ENCODE measurements at regions not wholly inside any gene's neighbourhood (a gene's known extent, or its start where the extent isn't known, plus 50 kb on each side); places are given as distances from the start of the nearest gene placed in this dataset.

DNA sequence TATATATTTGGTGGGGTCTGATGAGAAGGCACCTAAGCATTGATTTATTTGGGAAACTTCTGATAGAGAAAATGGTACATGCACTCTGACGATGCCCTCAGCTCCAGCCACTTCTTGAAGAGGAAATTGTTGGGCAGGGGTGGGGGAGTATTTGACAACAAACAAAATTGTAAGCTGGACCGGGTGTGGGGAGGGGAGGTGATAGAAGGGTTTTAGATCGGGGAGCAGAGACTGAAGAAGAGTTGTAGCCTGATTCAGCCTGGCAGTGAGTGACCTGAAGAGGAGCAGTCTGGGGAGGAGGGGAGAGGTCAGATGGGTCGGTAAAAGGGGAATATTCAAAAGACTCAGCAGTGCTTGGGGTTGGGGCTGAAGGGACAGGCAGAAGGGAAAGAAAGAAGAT lies 2284.7 kb downstream of the TP53TG3F start:
- no peaks in the 10 kb centered on the region for H3K36me3 ChIP-seq
- no peak overlapping the region for H3K4me3 ChIP-seq
- no peak overlapping the region for H3K27ac ChIP-seq
- H3K9me3 ChIP-seq, result no peaks in the 10 kb centered on the region
- TF ChIP-seq, protein P1, sequence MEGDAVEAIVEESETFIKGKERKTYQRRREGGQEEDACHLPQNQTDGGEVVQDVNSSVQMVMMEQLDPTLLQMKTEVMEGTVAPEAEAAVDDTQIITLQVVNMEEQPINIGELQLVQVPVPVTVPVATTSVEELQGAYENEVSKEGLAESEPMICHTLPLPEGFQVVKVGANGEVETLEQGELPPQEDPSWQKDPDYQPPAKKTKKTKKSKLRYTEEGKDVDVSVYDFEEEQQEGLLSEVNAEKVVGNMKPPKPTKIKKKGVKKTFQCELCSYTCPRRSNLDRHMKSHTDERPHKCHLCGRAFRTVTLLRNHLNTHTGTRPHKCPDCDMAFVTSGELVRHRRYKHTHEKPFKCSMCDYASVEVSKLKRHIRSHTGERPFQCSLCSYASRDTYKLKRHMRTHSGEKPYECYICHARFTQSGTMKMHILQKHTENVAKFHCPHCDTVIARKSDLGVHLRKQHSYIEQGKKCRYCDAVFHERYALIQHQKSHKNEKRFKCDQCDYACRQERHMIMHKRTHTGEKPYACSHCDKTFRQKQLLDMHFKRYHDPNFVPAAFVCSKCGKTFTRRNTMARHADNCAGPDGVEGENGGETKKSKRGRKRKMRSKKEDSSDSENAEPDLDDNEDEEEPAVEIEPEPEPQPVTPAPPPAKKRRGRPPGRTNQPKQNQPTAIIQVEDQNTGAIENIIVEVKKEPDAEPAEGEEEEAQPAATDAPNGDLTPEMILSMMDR (IDR thresholded peaks at IDR 0.05), result no peak
- no peak for TF ChIP-seq POLR2A (IDR thresholded peaks at IDR 0.05)
- ATAC-seq (no peak), DNase-seq (no peak)
- no peaks in the 10 kb centered on the region for H3K4me1 ChIP-seq
- intact Hi-C loops (cut with DNase I), result loop anchor here in 1 of 2 donors (10.0 kb wide), 1 partner anchor 51 kb away; no protein-coding TSS in a partner anchor
- H3K27me3 ChIP-seq, result no peaks in the 10 kb centered on the region
- 36% methylated on average over 4 of the region's 4 CpGs for WGBS (ENCODE audit: insufficient coverage, low coverage, low lambda C conversion rate, missing lambda C conversion rate)

DNA sequence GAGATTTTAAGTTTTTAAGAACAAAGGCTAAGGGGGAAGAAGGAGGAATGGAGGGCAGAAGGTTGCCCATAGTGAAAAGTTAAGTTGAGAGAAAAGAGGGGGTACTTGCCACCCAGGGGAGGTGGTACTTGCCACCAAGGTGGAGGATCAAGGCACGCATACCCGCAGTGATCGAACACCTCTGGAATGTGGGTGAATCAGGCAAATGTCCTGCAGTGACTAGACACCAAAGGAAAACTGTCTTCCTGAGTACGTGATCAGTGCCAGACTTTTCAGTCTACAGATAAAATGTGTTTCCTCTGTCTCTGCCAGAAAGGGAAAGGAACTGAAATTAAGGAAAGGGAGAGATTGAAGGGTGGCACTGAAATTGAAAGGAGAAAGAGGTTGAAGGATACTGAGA lies 2285.3 kb downstream of the TP53TG3F start:
- Histone ChIP-seq H3K36me3 (no peaks in the 10 kb centered on the region), H3K27ac (no peak overlapping the region), H3K9me3 (no peaks in the 10 kb centered on the region), H3K4me1 (no peaks in the 10 kb centered on the region), H3K4me3 (no peak overlapping the region), H3K27me3 (no peaks in the 10 kb centered on the region)
- ATAC-seq (no peak), DNase-seq (no peak)
- intact Hi-C loops (cut with DNase I), result loop anchor here in 1 of 2 donors (10.0 kb wide), 1 partner anchor 50 kb away; no protein-coding TSS in a partner anchor
- 43% methylated on average over 4 of the region's 4 CpGs for WGBS (ENCODE audit: insufficient coverage, low coverage, low lambda C conversion rate, missing lambda C conversion rate)
- TF ChIP-seq, protein P1 (IDR thresholded peaks at IDR 0.05), result no peak
- TF ChIP-seq POLR2A (IDR thresholded peaks at IDR 0.05), result no peak

DNA sequence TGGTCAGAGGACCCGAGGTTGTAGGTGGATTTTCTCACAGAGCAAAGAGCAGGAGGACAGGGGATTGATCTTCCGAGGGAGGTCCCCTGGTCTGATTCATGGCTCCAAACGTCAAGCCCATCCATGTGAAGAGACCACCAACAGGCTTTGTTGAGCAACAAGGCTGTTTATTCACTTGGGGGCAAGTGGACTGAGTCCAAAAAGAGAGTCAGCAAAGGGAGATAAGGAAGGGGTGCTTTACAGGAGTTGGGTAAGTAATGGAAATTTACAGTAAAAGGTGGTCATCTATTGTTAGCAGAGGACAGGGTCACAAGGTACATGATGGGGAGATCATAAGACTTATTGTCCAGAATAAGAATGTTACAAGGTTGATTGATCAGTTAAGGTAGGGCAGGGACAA lies 2285.8 kb downstream of the TP53TG3F start:
- WGBS (ENCODE audit: insufficient coverage, low coverage, low lambda C conversion rate, missing lambda C conversion rate), result 27% methylated on average over 3 of the region's 3 CpGs

DNA sequence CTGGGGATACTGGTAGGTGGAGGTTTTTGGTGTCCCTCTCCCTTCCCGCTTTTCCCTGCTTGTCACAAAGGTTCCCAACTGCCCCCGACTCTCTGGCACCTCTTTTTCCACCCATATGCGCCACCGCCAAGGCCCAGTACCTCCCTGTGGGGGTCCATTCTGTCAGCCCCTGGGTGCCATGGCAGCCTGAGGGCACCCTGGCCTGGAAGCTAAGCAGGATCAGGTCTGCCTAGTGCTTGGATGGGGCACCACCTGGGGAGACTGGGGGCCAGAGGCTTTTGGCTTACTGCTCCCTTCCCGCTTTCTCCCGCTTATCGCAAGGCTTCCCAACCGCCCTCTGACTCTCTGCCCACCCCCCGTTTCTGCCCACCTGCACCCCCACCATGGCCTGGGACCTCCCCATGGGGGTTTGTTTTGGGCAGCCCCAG lies 2286.4 kb downstream of the TP53TG3F start:
- no peaks in the 10 kb centered on the region for H3K4me1 ChIP-seq
- H3K36me3 ChIP-seq, result no peaks in the 10 kb centered on the region
- ATAC-seq, result no peak
- H3K9me3 ChIP-seq, result no peaks in the 10 kb centered on the region
- H3K27me3 ChIP-seq, result no peaks in the 10 kb centered on the region
- 75% methylated on average over 6 of the region's 9 CpGs for WGBS (ENCODE audit: insufficient coverage, low coverage, low lambda C conversion rate, missing lambda C conversion rate)
- peak in 1 of 3 donors; percentile 42 for DNase-seq
- H3K27ac ChIP-seq, result no peak overlapping the region
- TF ChIP-seq, protein P1 (IDR thresholded peaks at IDR 0.05), result no peak
- no peak for TF ChIP-seq POLR2A (IDR thresholded peaks at IDR 0.05)
- intact Hi-C loops (cut with DNase I), result loop anchor here in 1 of 2 donors (10.0 kb wide), 1 partner anchor 49 kb away; no protein-coding TSS in a partner anchor
- no peak overlapping the region for H3K4me3 ChIP-seq

More for the DNA sequence above, 2285.8 kb downstream of the TP53TG3F start:
- no peak for DNase-seq
- Histone ChIP-seq H3K4me3 (no peak overlapping the region), H3K36me3 (no peaks in the 10 kb centered on the region), H3K27me3 (no peaks in the 10 kb centered on the region), H3K9me3 (no peaks in the 10 kb centered on the region), H3K4me1 (no peaks in the 10 kb centered on the region), H3K27ac (no peak overlapping the region)
- intact Hi-C loops (cut with DNase I), result loop anchor here in 1 of 2 donors (10.0 kb wide), 1 partner anchor 50 kb away; no protein-coding TSS in a partner anchor
- no peak for ATAC-seq
- TF ChIP-seq, protein P1 (IDR thresholded peaks at IDR 0.05), result no peak
- TF ChIP-seq POLR2A (IDR thresholded peaks at IDR 0.05), result no peak

Measured in right lobe of liver (tissue), 6 donors.